Smooth muscle cell (in vitro differentiated cells): ENCODE measurements at regions not wholly inside any gene's neighbourhood (a gene's known extent, or its start where the extent isn't known, plus 50 kb on each side); places are given as distances from the start of the nearest gene placed in this dataset.

Source experiments
- DNase-seq: peaks from one replicate; lab custom pipeline; 2025; ENCODE audit not compliant: unreplicated experiment; lab: John Stamatoyannopoulos, UW
- H2AFZ ChIP-seq: fragments of 200-600 bp; sonication (generic); 2 replicates; pipeline ENCODE4 v1.6.0; 2016; ENCODE audit warnings: antibody characterized with exemption, low read depth, mild to moderate bottlenecking
- H3F3A ChIP-seq: fragments of 200-600 bp; sonication (generic); 2 replicates; pipeline ENCODE4 v1.6.0; 2017; ENCODE audit warnings: antibody characterized with exemption, low read depth
- H3K27ac ChIP-seq: fragments of 200-600 bp; sonication (generic); 2 replicates; pipeline ENCODE4 v1.5.1; 2016; ENCODE audit warnings: low read depth, mild to moderate bottlenecking
- H3K27me3 ChIP-seq: fragments of 200-600 bp; sonication (generic); 2 replicates; pipeline ENCODE4 v1.6.1; 2016; ENCODE audit warnings: low read depth, mild to moderate bottlenecking
- H3K36me3 ChIP-seq: fragments of 200-600 bp; sonication (generic); 2 replicates; pipeline ENCODE4 v1.5.1; 2016; ENCODE audit warnings: low read depth
- H3K4me1 ChIP-seq: fragments of 200-600 bp; sonication (generic); 2 replicates; pipeline ENCODE4 v1.5.1; 2016; ENCODE audit warnings: low read depth
- H3K4me2 ChIP-seq: fragments of 200-600 bp; sonication (generic); 2 replicates; pipeline ENCODE4 v1.6.0; 2016; ENCODE audit warnings: mild to moderate bottlenecking
- H3K4me3 ChIP-seq: fragments of 200-600 bp; sonication (generic); 2 replicates; pipeline ENCODE4 v1.5.1; 2016; ENCODE audit warnings: mild to moderate bottlenecking
- H3K79me2 ChIP-seq: fragments of 200-600 bp; sonication (generic); 2 replicates; pipeline ENCODE4 v1.6.0; 2016; ENCODE audit warnings: low read depth, mild to moderate bottlenecking
- H3K9ac ChIP-seq: fragments of 200-600 bp; sonication (generic); 2 replicates; pipeline ENCODE4 v1.6.0; 2016; ENCODE audit warnings: low read depth
- H3K9me3 ChIP-seq: fragments of 200-600 bp; sonication (generic); replicated peaks from 2 replicates; pipeline ENCODE4 v1.5.1; 2016; ENCODE audit warnings: low read depth
- H4K20me1 ChIP-seq: fragments of 200-600 bp; sonication (generic); 2 replicates; pipeline ENCODE4 v1.6.0; 2016; ENCODE audit warnings: low read depth
- WGBS: methylation state at CpG from one replicate; pipeline ENCODE4 v1.1.7; 2016; ENCODE audit warnings: low lambda C conversion rate; 5-methylcytosine and 5-hydroxymethylcytosine counted together
- TF ChIP-seq, protein P1 (sequence below): fragments of 200-600 bp; sonication (generic); IDR thresholded peaks from 2 replicates; pipeline ENCODE4 v1.5.1; 2017; ENCODE audit warnings: borderline replicate concordance, mild to moderate bottlenecking, antibody characterized with exemption; ENCODE audit not compliant: insufficient read depth, poor library complexity, severe bottlenecking

- DNase-seq = no peak
- Histone ChIP-seq H3K79me2 (no peaks in the 10 kb centered on the region), H3K36me3 (no peaks in the 10 kb centered on the region), H3K27me3 (no peaks in the 10 kb centered on the region), H3K9ac (no peak overlapping the region), H3K9me3 (no peaks in the 10 kb centered on the region), H3K4me2 (no peak overlapping the region), H3F3A (no peaks in the 10 kb centered on the region), H2AFZ (no peak overlapping the region), H3K4me3 (no peak overlapping the region), H4K20me1 (no peaks in the 10 kb centered on the region), H3K4me1 (no peaks in the 10 kb centered on the region), H3K27ac (no peak overlapping the region)
- 82% methylated on average over 2 of the region's 2 CpGs for WGBS
- TF ChIP-seq, protein P1, sequence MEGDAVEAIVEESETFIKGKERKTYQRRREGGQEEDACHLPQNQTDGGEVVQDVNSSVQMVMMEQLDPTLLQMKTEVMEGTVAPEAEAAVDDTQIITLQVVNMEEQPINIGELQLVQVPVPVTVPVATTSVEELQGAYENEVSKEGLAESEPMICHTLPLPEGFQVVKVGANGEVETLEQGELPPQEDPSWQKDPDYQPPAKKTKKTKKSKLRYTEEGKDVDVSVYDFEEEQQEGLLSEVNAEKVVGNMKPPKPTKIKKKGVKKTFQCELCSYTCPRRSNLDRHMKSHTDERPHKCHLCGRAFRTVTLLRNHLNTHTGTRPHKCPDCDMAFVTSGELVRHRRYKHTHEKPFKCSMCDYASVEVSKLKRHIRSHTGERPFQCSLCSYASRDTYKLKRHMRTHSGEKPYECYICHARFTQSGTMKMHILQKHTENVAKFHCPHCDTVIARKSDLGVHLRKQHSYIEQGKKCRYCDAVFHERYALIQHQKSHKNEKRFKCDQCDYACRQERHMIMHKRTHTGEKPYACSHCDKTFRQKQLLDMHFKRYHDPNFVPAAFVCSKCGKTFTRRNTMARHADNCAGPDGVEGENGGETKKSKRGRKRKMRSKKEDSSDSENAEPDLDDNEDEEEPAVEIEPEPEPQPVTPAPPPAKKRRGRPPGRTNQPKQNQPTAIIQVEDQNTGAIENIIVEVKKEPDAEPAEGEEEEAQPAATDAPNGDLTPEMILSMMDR = no peak
Measured at GRCh38 chr15:91670108-91670507, 183.4 kb upstream of the SLCO3A1 start.

- TF ChIP-seq, protein P1 = no peak
- Histone ChIP-seq H3K36me3 (no peaks in the 10 kb centered on the region), H3K9me3 (no peaks in the 10 kb centered on the region), H4K20me1 (no peaks in the 10 kb centered on the region), H3K27ac (no peak overlapping the region), H3K9ac (no peak overlapping the region), H3K27me3 (peaks cover 8% of the 10 kb centered on the region), H2AFZ (no peak overlapping the region), H3K79me2 (no peaks in the 10 kb centered on the region), H3K4me3 (no peak overlapping the region), H3K4me1 (no peaks in the 10 kb centered on the region), H3K4me2 (no peak overlapping the region), H3F3A (no peaks in the 10 kb centered on the region)
- 78% methylated on average over 2 of the region's 2 CpGs for WGBS
- no peak for DNase-seq
Measured at GRCh38 chr15:91678003-91678402, 175.5 kb upstream of the SLCO3A1 start.

- no peak for DNase-seq
- WGBS = 85% methylated on average over 2 of the region's 2 CpGs
- H3K27ac ChIP-seq = no peak overlapping the region
- no peaks in the 10 kb centered on the region for H3K4me1 ChIP-seq
- no peaks in the 10 kb centered on the region for H3K9me3 ChIP-seq
- TF ChIP-seq, protein P1 = no peak
- no peaks in the 10 kb centered on the region for H3K79me2 ChIP-seq
- peaks cover 11% of the 10 kb centered on the region for H3K27me3 ChIP-seq
- H3K36me3 ChIP-seq = no peaks in the 10 kb centered on the region
- H2AFZ ChIP-seq = no peak overlapping the region
- no peaks in the 10 kb centered on the region for H4K20me1 ChIP-seq
- H3K4me2 ChIP-seq = no peak overlapping the region
- no peak overlapping the region for H3K4me3 ChIP-seq
- no peak overlapping the region for H3K9ac ChIP-seq
- no peaks in the 10 kb centered on the region for H3F3A ChIP-seq
Measured at GRCh38 chr15:91679447-91679846, 174.1 kb upstream of the SLCO3A1 start.

GRCh38 chr15:91685436-91685835 lies 168.1 kb upstream of the SLCO3A1 start:
- Histone ChIP-seq H3F3A (no peaks in the 10 kb centered on the region), H3K4me1 (no peaks in the 10 kb centered on the region), H3K79me2 (no peaks in the 10 kb centered on the region), H4K20me1 (no peaks in the 10 kb centered on the region), H3K36me3 (no peaks in the 10 kb centered on the region), H3K4me3 (no peak overlapping the region), H3K4me2 (no peak overlapping the region), H2AFZ (no peak overlapping the region), H3K27me3 (peaks cover 11% of the 10 kb centered on the region), H3K9ac (no peak overlapping the region), H3K9me3 (no peaks in the 10 kb centered on the region), H3K27ac (no peak overlapping the region)
- WGBS = 87% methylated on average over 1 of the region's 1 CpG
- no peak for DNase-seq
- TF ChIP-seq, protein P1 = no peak
